ENCODE measurements at regions not wholly inside any gene's neighbourhood (a gene's known extent, or its start where the extent isn't known, plus 50 kb on each side); places are given as distances from the start of the nearest gene placed in this dataset.

- TF ChIP-seq POLR2A (IDR thresholded peaks at IDR 0.05) = no peak
- TF ChIP-seq CTCF (IDR thresholded peaks at IDR 0.05) = no peak
These were observed 136.1 kb downstream of the RWDD3 start for GRCh38 chr1:95369985-95370690.
